RKO (cell line): ENCODE measurements at regions not wholly inside any gene's neighbourhood (a gene's known extent, or its start where the extent isn't known, plus 50 kb on each side); places are given as distances from the start of the nearest gene placed in this dataset.
"Not testable (repeated sequence)": the region's sequence is repeated elsewhere in the genome, so short reads cannot be mapped to it uniquely, and the experiment has no call there.

Experiments used
- DNase-seq: peaks from one replicate; pipeline ENCODE4 v3.0.0-alpha.2; 2016; ENCODE audit warnings: low spot score

DNA sequence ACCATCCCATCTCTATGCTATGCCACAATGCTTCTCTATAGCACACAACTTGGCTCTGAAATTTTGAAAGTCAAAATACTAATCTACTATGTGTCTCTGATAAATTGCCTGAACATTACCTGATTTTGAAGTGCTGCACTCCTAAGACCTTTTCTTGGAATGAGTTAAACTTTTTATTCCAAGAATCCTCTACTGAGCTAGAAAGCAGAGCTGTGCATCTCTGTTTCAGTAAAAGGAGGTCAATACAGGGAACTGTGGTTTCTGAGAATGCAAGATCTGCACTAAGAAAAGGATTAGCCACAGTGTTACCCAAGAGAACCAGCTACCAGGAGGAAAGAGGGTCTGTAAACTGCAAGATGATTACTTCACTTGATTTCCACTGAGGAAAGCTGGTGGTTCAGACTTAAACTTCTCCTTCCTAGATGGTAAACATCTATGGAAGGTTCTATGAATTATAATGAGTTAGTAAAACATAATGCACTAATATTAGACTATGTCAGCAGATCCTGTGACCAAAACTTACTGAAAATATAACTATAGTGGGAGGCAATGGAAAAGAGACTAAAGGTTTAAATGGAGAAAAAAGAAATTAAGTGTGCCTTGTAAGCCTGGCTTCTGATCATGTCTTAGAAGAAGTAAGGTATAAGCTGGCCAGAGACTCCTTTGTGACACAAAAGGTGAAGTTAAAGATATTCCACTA lies 588.0 kb upstream of the DEFB115 start:
- DNase-seq = not testable (repeated sequence)

DNA sequence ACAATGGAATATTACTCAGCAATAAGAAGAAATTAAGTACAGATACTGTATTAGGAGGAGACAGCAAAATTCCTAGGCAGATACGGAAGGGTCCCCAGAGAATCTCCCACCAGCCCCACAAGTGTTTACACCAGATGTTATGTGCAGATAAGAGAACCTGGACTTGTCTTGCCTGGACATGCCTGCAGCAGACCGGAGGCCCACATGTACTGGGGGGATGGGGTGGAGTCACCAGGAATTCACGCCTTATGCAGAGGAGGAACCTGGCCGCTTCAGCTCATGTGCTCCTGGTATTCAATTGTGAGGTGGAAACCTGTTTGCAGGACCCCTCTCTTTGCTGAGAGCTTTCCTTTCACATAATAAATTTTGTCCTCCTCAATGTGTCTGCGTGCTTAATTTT lies 586.3 kb upstream of the DEFB115 start:
- not testable (repeated sequence) for DNase-seq

- DNase-seq = not testable (repeated sequence)
These were observed 581.4 kb upstream of the DEFB115 start for GRCh38 chr20:30675988-30676564.

GRCh38 chr20:30682236-30682635 lies 575.2 kb upstream of the DEFB115 start:
- DNase-seq = not testable (repeated sequence)

- DNase-seq = not testable (repeated sequence)
These were observed 544.6 kb upstream of the DEFB115 start for GRCh38 chr20:30712861-30713260.

DNA sequence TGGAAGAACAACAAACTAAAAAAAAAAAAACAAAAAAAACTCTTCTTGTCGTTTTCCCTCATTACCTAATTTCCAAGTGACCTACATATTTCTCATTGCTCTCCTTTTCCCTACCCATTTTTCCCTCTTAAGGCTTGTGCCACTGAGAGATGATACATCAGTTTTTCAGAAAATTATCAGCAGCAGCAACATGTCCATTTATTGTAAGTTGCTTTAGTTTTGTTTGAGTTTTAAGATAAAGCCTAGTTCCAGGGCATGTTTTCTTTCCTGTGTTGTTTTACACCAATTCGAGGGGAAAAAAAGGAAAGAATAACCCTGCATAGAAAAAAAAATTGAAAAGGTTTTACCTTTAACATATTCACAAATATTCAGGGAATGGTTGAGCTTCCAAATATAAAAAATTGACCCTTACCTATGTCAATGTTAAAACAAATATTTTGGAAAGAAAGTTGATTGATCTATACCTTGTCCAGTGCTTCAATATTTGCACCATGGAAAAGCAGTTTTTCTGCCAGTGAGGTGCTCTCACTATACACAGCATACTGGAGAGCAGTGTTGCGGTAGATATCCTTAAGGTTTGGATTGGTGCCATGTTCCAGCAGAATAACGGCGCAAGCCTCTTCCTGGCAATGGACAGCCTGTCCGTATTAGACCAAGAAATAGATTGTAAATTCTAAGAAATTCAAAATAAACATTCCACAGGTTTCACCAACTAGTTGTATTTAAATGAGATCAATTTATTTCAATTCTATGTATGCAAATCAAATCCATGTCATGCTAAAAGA lies 537.9 kb upstream of the DEFB115 start:
- not testable (repeated sequence) for DNase-seq

GRCh38 chr20:30723511-30723910 lies 534.0 kb upstream of the DEFB115 start:
- DNase-seq = peak; percentile 1

GRCh38 chr20:30723934-30724687 lies 533.4 kb upstream of the DEFB115 start:
- DNase-seq = peak; percentile 82

GRCh38 chr20:30724688-30725074 lies 532.8 kb upstream of the DEFB115 start:
- not testable (repeated sequence) for DNase-seq

DNA sequence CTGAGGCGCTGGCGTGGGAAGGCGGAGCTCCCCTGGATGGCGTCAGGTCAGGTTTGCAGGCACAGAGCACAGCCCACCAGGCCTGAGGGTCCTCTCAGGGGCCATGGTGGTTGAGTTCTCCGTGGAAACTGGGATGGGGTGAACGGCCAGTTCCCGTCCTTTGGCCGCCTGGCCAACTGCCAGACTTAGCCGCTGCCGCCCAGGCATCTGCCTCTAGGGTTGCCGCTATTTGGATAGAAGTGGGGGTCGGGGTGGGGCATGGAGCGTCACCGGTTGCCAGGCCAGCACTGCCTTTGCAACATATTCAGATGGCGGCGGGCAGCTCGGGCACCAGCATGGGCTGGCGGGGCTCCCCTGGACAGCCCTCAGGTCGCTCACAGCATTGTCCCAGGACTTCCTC lies 532.3 kb upstream of the DEFB115 start:
- not testable (repeated sequence) for DNase-seq

- not testable (repeated sequence) for DNase-seq
These were observed 529.1 kb upstream of the DEFB115 start for GRCh38 chr20:30728271-30728885.
